ENCODE measurements at regions not wholly inside any gene's neighbourhood (a gene's known extent, or its start where the extent isn't known, plus 50 kb on each side); places are given as distances from the start of the nearest gene placed in this dataset.

- FAIRE-seq (no peak), DNase-seq (ENCODE audit: low read depth in 1 of 2, low spot score in 1 of 2) (no peak), ATAC-seq (no peak)
- WGBS (ENCODE audit: missing lambda C conversion rate) = 55% methylated on average over 3 of the region's 3 CpGs
- POLR2A ChIA-PET = no interaction called here
- CTCF ChIA-PET = no interaction called here
- no peak for TF ChIP-seq CTCF (IDR thresholded peaks at IDR 0.05)
- TF ChIP-seq, protein P1, sequence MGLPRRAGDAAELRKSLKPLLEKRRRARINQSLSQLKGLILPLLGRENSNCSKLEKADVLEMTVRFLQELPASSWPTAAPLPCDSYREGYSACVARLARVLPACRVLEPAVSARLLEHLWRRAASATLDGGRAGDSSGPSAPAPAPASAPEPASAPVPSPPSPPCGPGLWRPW (IDR thresholded peaks at IDR 0.05) = no peak
- no peak for TF ChIP-seq REST (IDR thresholded peaks at IDR 0.05)
- no peak for TF ChIP-seq RFX5 (IDR thresholded peaks at IDR 0.05)
- TF ChIP-seq E2F6 (IDR thresholded peaks at IDR 0.05; ENCODE audit: borderline replicate concordance, low read depth) = no peak
- no peak for TF ChIP-seq HOXA7 (CRISPR knock-in tag; IDR thresholded peaks at IDR 0.05)
- no peak for TF ChIP-seq JUNB (IDR thresholded peaks at IDR 0.05)
- no peak for TF ChIP-seq POLR2AphosphoS2 (conservative IDR thresholded peaks at IDR 0.05; ENCODE audit: low read length)
- TF ChIP-seq NPAS2 (CRISPR knock-in tag; IDR thresholded peaks at IDR 0.05; ENCODE audit: borderline replicate concordance) = no peak
- H3K27ac ChIP-seq = no peak overlapping the region
- H3K4me2 ChIP-seq = no peak overlapping the region
- H3K4me1 ChIP-seq = peaks cover 11% of the 10 kb centered on the region
- H3K9me3 ChIP-seq = no peaks in the 10 kb centered on the region
- H3K4me3 ChIP-seq = no peak overlapping the region
Observed at GRCh38 chr2:179348906-179349305, 84.3 kb upstream of the SESTD1 start.

- Histone ChIP-seq H3K4me2 (peak overlapping the region; percentile 32), H3K4me1 (peaks cover 13% of the 10 kb centered on the region), H3K27ac (peak overlapping the region; percentile 77 to 81), H3K9me3 (no peaks in the 10 kb centered on the region), H3K4me3 (no peak overlapping the region)
- CTCF ChIA-PET = no interaction called here
- DNase-seq (ENCODE audit: low read depth in 1 of 2, low spot score in 1 of 2) = no peak
- no peak for TF ChIP-seq SREBF2 (IDR thresholded peaks at IDR 0.05)
- TF ChIP-seq FOSB (CRISPR knock-in tag; IDR thresholded peaks at IDR 0.05) = no peak
- no peak for TF ChIP-seq HDAC2 (IDR thresholded peaks at IDR 0.05)
- no peak for TF ChIP-seq ZC3H11A (IDR thresholded peaks at IDR 0.05)
- TF ChIP-seq POLR2AphosphoS2 (conservative IDR thresholded peaks at IDR 0.05; ENCODE audit: low read length) = no peak
- no peak for TF ChIP-seq BCL3 (IDR thresholded peaks at IDR 0.05)
- TF ChIP-seq RNF2 (IDR thresholded peaks at IDR 0.05; ENCODE audit: borderline replicate concordance, low read depth) = no peak
- TF ChIP-seq CBX8 (IDR thresholded peaks at IDR 0.05) = no peak
- no peak for TF ChIP-seq ELK1 (IDR thresholded peaks at IDR 0.05; ENCODE audit: low read depth, low read length)
- TF ChIP-seq KDM5A (IDR thresholded peaks at IDR 0.05) = no peak
- TF ChIP-seq TFCP2L1 (CRISPR knock-in tag; IDR thresholded peaks at IDR 0.05) = no peak
- no peak for ATAC-seq
- WGBS (ENCODE audit: missing lambda C conversion rate) = 95% methylated on average over 1 of the region's 1 CpG
- POLR2A ChIA-PET = no interaction called here
- FAIRE-seq = no peak
Observed at GRCh38 chr2:179344970-179345369, 80.3 kb upstream of the SESTD1 start.

All from A549 (cell line).